ENCODE measurements at regions not wholly inside any gene's neighbourhood (a gene's known extent, or its start where the extent isn't known, plus 50 kb on each side); places are given as distances from the start of the nearest gene placed in this dataset.
"Not testable (repeated sequence)": the region's sequence is repeated elsewhere in the genome, so short reads cannot be mapped to it uniquely, and the experiment has no call there.

DNA sequence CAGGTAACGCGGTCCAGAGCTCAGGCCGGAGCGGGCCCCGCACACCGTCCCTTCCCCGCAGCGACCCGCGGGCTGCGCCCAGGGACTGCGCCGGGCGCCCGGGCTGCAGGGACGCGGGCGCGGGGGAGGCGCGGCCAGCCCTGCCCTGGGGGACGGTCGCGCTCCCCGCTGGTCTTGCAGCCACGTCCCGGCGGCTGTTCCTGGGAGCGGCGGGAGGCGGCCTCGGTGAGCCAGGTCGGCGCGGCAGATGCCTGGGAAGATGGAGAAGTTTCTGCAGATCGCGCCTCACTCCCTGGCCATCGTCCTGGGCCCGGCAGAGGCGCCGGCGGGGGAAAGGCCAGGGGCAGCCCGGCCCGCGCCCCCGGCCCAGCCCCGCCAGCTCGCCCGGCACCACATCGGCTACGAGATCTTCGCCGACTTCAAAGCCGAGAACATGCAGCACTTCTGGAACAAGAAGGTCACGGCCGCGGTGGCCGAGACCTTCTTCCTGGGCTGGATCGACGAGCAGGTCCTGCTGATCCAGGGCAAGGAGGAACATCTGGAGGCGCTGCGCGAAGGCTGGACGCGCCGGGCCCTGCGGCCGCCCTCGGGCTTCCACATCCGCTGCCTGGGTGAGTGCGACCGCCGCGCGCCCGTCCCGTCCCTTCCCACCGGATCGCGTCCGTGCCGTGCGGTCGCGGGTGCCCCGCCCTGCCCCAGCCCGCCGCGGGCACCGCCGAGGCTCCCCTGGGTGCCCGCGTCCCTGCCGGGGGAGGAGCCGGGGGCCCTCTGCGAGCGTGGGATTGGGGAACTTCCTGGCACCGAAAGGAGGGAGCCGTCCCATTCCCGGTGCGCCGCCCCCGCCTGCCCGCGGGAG is 107.4 kb upstream of the STOX2 start:
- intact Hi-C loops (cut with micrococcal nuclease) = no loop called here
- ChIA-PET POLR2A (no interaction called here), CTCF (no interaction called here)
- no peak overlapping the region for H3K27ac Mint-ChIP-seq
- no peak overlapping the region for H3K4me3 Mint-ChIP-seq
- H3K27me3 Mint-ChIP-seq = peaks cover 53% of the 10 kb centered on the region
- DNase-seq = peak; percentile 28
- peaks cover 10% of the 10 kb centered on the region for H3K4me1 Mint-ChIP-seq (ENCODE audit: low read depth)
- peaks cover 16% of the 10 kb centered on the region for H3K9me3 Mint-ChIP-seq
- H3K36me3 Mint-ChIP-seq = no peaks in the 10 kb centered on the region

DNA sequence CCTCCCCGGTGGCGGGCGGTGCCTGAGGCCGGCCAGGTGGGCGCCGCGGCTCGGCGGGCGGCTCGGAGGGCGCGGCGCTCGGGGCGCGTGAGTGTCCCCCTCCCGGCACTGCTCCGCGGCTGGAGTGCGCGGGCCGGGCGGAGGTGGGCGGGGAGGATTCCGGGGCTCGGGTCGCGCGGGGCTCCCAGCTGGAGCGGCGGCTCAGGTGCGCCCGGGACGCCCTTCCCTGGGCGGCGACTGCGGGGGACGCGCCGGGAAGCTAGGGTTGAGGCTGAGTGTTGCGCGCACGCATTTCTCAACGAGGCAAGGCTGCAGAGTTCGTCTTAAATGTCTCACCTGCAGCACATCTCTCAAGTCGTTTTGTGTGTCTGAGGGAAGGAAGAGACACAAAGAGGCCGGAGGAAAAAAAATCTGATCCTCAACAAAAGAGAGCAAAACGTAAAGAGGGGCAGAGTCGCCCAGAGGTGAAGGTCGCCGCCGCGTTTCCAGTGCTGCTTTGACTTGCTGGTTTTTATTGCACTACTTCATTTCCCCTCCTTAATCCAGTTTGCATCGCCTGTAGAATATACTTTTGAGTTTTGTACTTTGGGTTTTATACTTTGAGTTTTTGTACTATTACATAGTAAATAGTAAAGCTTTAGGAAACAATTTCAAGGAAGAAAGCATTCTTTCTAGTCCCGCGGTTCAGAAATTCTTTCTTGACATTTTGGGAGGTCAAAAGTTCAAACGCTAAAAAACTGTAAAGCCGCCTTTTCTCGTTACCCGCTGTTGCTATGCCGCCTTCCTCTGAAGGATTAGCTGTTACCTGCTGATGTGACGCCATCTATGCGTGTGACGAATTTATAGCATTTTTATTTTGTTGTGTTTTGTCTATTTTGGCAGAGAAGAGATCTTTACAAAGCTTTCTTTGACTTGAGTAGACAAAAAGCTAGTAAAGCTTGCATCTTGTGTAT is 106.5 kb upstream of the STOX2 start:
- intact Hi-C loops (cut with micrococcal nuclease) = no loop called here
- ChIA-PET CTCF (no interaction called here), POLR2A (no interaction called here)
- no peaks in the 10 kb centered on the region for H3K36me3 Mint-ChIP-seq
- DNase-seq = no peak
- peaks cover 7% of the 10 kb centered on the region for H3K9me3 Mint-ChIP-seq
- no peak overlapping the region for H3K27ac Mint-ChIP-seq
- H3K4me1 Mint-ChIP-seq (ENCODE audit: low read depth) = peaks cover 10% of the 10 kb centered on the region
- peak overlapping the region; percentile 48 for H3K4me3 Mint-ChIP-seq
- peaks cover 50% of the 10 kb centered on the region for H3K27me3 Mint-ChIP-seq

DNA sequence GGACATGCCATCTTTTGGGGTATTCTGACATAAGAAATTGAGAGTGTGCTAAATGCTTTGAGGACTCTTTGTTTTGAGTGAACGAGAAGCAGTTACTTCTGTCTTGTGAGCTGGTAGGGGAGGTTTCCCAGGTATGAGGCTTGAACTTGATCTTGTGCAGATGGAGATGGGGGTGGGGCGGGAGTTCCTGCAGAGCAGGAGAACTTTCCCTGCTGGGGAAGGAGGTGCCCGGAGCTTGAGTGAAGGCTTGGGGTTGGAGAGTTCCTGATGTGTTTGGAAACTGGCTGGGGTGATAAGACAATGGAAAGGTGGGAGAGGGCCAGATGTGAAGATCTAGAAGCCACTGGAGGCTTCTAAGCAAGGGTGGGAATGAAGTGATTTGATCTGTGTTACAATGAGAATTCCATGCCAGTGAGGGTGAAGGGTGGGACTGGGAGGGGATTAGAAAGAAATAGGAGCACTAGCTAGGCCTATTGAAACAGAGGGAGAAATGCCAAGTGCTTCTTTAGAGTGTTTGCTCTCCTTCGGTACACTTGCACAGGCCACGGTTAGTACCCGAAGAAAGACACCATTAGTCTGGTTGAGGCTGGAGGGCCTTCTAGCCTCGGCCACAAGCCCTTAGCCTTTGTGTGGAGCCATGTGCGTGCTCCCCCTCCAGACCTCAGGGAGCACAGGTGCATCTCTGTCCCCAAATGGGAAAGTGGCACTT is 103.5 kb upstream of the STOX2 start:
- Mint-ChIP-seq H3K36me3 (no peaks in the 10 kb centered on the region), H3K27ac (no peak overlapping the region), H3K27me3 (peaks cover 31% of the 10 kb centered on the region), H3K9me3 (no peaks in the 10 kb centered on the region), H3K4me3 (no peak overlapping the region), H3K4me1 (ENCODE audit: low read depth) (peaks cover 10% of the 10 kb centered on the region)
- no peak for DNase-seq
- CTCF ChIA-PET = no interaction called here
- intact Hi-C loops (cut with micrococcal nuclease) = no loop called here
- POLR2A ChIA-PET = no interaction called here

DNA sequence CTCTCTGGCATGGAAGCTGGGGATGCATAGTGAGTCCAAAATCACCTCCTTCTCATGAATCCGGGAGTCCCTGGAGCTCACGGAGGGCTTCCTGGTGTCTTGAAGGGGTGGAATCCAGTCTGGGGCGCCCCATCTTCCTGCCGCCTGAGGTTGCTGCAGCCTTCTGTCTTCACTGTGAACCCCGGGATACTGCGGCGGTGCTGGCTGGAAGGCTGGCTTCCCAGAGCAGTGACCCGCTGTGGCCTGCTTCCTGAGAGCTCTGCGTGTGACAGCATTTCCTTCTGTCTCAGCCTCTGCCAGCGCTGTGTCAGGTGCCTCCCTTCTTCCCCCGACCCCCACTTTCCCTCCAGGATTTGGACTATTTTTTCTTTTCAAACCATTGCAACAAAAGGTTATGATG is 98.8 kb upstream of the STOX2 start:
- Mint-ChIP-seq H3K4me1 (ENCODE audit: low read depth) (no peaks in the 10 kb centered on the region), H3K27me3 (peaks cover 9% of the 10 kb centered on the region), H3K36me3 (no peaks in the 10 kb centered on the region), H3K27ac (no peak overlapping the region), H3K9me3 (no peaks in the 10 kb centered on the region), H3K4me3 (no peak overlapping the region)
- no peak for DNase-seq
- POLR2A ChIA-PET = no interaction called here
- CTCF ChIA-PET = no interaction called here
- intact Hi-C loops (cut with micrococcal nuclease) = no loop called here

DNA sequence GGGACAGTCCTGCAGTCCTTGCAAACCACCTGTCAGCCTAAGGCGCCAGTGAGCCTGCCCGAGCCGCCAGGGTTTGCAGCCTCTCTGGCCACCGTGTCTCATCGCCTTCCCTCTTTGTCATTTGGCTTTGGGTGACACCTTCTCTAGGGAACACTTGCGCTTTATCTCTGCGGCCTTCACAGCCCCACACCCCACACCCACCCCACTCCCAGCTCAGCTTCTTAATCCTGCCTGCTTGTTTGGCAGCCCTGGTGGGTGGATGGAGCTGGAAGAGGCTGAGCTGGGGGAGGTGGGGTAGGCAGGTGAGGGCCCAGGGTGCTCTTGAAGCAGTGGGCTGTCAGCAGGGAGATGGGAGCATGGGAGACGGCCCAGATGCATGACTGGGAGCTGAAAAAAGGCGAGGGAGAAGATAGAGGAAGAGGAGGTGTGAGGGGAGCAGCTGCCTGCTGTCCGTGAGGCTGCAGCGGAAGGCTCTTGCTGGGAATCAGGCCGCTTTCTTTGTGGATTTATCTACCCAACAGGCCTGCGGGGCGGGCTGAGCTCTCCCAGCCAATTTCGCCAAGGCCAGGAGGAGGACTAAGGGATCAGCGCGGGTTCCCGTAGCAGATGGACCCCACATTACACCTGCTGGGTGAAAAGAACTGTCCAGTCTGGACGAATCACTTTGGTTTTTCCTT is 97.5 kb upstream of the STOX2 start:
- Mint-ChIP-seq H3K9me3 (no peaks in the 10 kb centered on the region), H3K27me3 (peaks cover 5% of the 10 kb centered on the region), H3K36me3 (no peaks in the 10 kb centered on the region), H3K4me1 (ENCODE audit: low read depth) (no peaks in the 10 kb centered on the region), H3K27ac (no peak overlapping the region), H3K4me3 (no peak overlapping the region)
- ChIA-PET CTCF (no interaction called here), POLR2A (no interaction called here)
- intact Hi-C loops (cut with micrococcal nuclease) = no loop called here
- DNase-seq = no peak

DNA sequence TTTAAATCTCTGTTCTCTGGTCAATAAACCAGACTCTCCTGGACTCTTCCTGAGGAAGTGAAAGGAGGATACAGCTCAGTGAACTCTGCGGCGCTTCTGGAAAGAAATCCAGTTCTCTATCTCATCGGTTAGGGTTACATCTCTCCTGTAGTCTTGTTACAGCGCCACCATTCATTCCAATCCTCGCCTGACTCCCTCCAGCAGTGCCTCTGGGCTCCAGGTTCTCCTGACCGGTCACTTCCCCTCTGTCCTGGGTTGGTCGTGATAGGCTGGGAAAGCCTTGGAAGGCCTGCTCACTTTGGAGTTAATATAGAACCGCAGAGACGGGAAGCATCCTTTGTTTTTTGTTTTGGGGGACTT is 97.0 kb upstream of the STOX2 start:
- H3K9me3 Mint-ChIP-seq = no peaks in the 10 kb centered on the region
- no peak overlapping the region for H3K27ac Mint-ChIP-seq
- ChIA-PET POLR2A (no interaction called here), CTCF (no interaction called here)
- no peaks in the 10 kb centered on the region for H3K36me3 Mint-ChIP-seq
- H3K4me3 Mint-ChIP-seq = no peak overlapping the region
- no peaks in the 10 kb centered on the region for H3K4me1 Mint-ChIP-seq (ENCODE audit: low read depth)
- intact Hi-C loops (cut with micrococcal nuclease) = no loop called here
- H3K27me3 Mint-ChIP-seq = peaks cover 5% of the 10 kb centered on the region
- DNase-seq = no peak

DNA sequence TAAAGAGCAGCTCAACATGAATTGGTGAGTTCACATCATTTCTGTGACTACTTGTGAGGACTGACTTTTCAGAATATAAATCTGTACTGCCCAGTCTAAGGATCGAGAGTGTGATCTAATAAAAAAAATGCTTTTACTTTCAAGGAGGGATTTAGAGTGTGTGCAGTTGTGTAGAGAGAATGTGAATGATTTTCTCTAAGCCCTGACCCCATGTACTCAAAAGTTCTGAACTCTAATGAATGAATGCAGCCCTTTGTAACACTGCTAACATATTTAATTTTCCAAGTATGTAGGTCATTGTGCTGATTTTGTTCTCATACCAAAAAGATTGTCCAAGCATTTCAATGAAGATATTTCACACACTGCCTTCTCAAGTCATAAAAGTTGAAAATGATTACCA is 92.5 kb upstream of the STOX2 start:
- intact Hi-C loops (cut with micrococcal nuclease) = no loop called here
- Mint-ChIP-seq H3K36me3 (no peaks in the 10 kb centered on the region), H3K4me1 (ENCODE audit: low read depth) (no peaks in the 10 kb centered on the region), H3K27ac (no peak overlapping the region), H3K27me3 (peaks cover 17% of the 10 kb centered on the region), H3K9me3 (no peaks in the 10 kb centered on the region), H3K4me3 (no peak overlapping the region)
- ChIA-PET CTCF (no interaction called here), POLR2A (no interaction called here)
- DNase-seq = no peak

DNA sequence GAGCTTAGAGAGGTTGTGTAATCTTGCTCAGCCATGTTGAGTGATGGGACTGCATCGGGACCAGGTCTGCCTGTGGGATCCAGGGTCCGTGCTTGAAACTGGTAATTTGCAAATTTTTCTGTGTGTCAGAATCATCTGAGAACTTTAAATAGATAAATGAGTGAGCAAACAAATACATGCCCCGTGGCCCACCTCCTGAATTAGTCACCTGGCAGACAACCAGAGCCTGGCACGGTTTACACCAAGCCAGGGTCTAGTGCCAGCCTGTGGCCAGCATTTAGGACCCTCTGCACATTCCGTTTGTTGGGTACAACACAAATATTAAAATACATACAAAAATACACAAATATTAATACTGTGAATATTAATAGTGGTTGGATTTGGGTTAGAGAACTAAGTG is 90.6 kb upstream of the STOX2 start:
- Mint-ChIP-seq H3K36me3 (no peaks in the 10 kb centered on the region), H3K4me3 (no peak overlapping the region), H3K27me3 (peaks cover 17% of the 10 kb centered on the region), H3K4me1 (ENCODE audit: low read depth) (no peaks in the 10 kb centered on the region), H3K27ac (no peak overlapping the region), H3K9me3 (no peaks in the 10 kb centered on the region)
- ChIA-PET POLR2A (no interaction called here), CTCF (no interaction called here)
- intact Hi-C loops (cut with micrococcal nuclease) = no loop called here
- DNase-seq = no peak

DNA sequence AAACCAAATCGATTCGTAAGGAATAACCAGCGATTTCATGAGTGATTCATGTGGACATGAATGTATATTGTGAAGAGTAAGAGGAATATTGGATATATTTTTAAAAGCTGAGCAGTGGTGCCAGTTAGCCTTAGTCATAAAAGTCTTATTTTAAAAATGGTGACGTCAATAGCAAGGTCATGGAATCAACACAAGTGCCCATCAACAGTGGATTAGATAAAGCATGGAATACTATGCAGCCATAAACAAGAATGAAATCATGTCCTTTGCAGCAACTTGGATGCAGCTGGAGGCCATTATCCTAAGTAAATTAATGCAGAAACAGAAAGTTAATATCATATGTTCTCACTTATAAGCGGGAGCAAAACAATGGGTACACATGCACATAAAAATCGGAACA is 89.0 kb upstream of the STOX2 start:
- ChIA-PET POLR2A (no interaction called here), CTCF (no interaction called here)
- H3K4me3 Mint-ChIP-seq = no peak overlapping the region
- intact Hi-C loops (cut with micrococcal nuclease) = no loop called here
- H3K27ac Mint-ChIP-seq = no peak overlapping the region
- no peaks in the 10 kb centered on the region for H3K36me3 Mint-ChIP-seq
- H3K27me3 Mint-ChIP-seq = peaks cover 12% of the 10 kb centered on the region
- no peak for DNase-seq
- no peaks in the 10 kb centered on the region for H3K9me3 Mint-ChIP-seq
- H3K4me1 Mint-ChIP-seq (ENCODE audit: low read depth) = no peaks in the 10 kb centered on the region

DNA sequence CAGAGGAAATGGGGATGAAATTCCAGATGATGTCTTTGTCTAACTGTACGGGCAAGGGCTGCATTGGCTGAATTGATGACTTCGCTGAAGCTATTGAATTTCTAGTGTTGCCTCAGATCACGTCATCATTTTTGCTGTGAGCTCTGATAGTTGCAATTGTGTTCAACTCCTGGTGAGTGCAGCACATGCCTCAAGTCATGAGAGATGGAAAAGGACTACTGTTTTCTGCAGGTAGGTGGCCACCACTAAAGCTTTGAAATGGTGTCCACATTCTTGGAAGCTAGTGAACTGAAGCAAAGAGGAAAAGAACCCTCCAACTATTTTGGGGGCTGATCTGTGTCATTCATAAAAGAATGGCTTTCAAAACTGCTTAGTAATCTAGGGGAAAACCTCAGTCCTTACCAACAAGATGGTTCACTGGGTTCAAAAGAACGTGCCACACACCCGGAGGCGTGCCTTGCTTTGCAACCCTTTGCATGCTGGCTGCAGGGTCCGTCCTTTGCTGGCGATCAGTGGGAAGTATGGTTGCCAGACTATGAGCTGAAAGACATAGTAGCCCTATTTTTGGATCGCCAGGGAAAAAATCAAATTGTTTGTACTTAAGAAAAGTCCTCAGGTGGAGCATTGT is 88.1 kb upstream of the STOX2 start:
- H3K4me1 Mint-ChIP-seq (ENCODE audit: low read depth) = no peaks in the 10 kb centered on the region

DNA sequence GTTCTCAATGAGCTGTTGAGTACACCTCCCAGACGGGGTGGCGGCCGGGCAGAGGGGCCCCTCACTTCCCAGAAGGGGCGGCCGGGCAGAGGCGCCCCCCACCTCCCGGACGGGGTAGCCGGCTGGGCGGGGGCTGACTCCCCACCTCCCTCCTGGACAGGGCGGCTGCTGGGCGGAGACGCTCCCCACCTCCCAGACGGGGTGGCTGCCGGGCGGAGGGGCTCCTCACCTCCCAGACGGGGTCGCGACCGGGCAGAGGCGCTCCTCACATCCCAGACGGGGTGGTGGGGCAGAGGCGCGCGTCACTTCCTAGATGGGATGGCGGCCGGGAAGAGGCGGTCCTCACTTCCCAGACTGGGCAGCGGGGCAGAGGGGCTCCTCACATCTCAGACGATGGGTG is 86.5 kb upstream of the STOX2 start:
- not testable (repeated sequence) for H3K4me1 Mint-ChIP-seq (ENCODE audit: low read depth); H3K27me3 Mint-ChIP-seq

More for the DNA sequence above, 88.1 kb upstream of the STOX2 start:
- Mint-ChIP-seq H3K4me3 (no peak overlapping the region), H3K36me3 (no peaks in the 10 kb centered on the region), H3K9me3 (no peaks in the 10 kb centered on the region), H3K27ac (no peak overlapping the region), H3K27me3 (peaks cover 11% of the 10 kb centered on the region)
- ChIA-PET POLR2A (no interaction called here), CTCF (interaction anchor here (0.7 kb wide), 1 partner anchor 276 kb away, joined by 3 read pairs; no protein-coding TSS in a partner anchor)
- intact Hi-C loops (cut with micrococcal nuclease) = no loop called here
- DNase-seq = no peak

More for the DNA sequence above, 86.5 kb upstream of the STOX2 start:
- POLR2A ChIA-PET; H3K27ac Mint-ChIP-seq; intact Hi-C loops (cut with micrococcal nuclease); H3K4me3 Mint-ChIP-seq; CTCF ChIA-PET; DNase-seq; H3K36me3 Mint-ChIP-seq; H3K9me3 Mint-ChIP-seq: not testable (repeated sequence)

Measured in activated CD4-positive, alpha-beta memory T cell treated with anti-CD3 and anti-CD28 coated beads for 36 hours (primary cell).